H1 (cell line): ENCODE measurements at regions not wholly inside any gene's neighbourhood (a gene's known extent, or its start where the extent isn't known, plus 50 kb on each side); places are given as distances from the start of the nearest gene placed in this dataset.

Experiments used
- CBX8 ChIP-seq: fragments of 300-800, 300-1000 bp; sonication (generic); IDR thresholded peaks from 2 replicates; pipeline ENCODE4 v1.7.1; 2016; ENCODE audit warnings: low read depth, low read length, borderline replicate concordance
- POU5F1 ChIP-seq: IDR thresholded peaks from 2 replicates; pipeline ENCODE4 v1.6.1; 2011; ENCODE audit warnings: low read depth, mild to moderate bottlenecking, low read length, moderate library complexity
- RNF2 ChIP-seq: fragments of 200-900, 300-1000 bp; sonication (generic); IDR thresholded peaks from 2 replicates; pipeline ENCODE4 v1.7.1; 2016; ENCODE audit warnings: borderline replicate concordance, low read depth, mild to moderate bottlenecking, antibody characterized with exemption, low read length; ENCODE audit not compliant: poor library complexity, severe bottlenecking; ENCODE audit errors: missing control alignments
- SP4 ChIP-seq: IDR thresholded peaks from 2 replicates; pipeline ENCODE4 v1.6.1; 2012; ENCODE audit warnings: low read length, inconsistent platforms
- TEAD4 ChIP-seq: IDR thresholded peaks from 2 replicates; pipeline ENCODE4 v1.6.1; 2012; ENCODE audit warnings: low read depth, low read length, inconsistent platforms, mixed read lengths

GRCh38 chr6:113562248-113562647, 294.9 kb upstream of the MARCKS start (continued):
- TF ChIP-seq POU5F1 = no peak
- no peak for TF ChIP-seq RNF2
- TF ChIP-seq SP4 = no peak
- no peak for TF ChIP-seq CBX8
- no peak for TF ChIP-seq TEAD4
